IMR-90 (cell line): ENCODE measurements at regions not wholly inside any gene's neighbourhood (a gene's known extent, or its start where the extent isn't known, plus 50 kb on each side); places are given as distances from the start of the nearest gene placed in this dataset.
A peak's percentile ranks its signal among the peaks of the same experiment; 100 is the strongest.

Experiments used
- ATAC-seq: fragments of 200-7000 bp; cut with Tn5 transposase; 2 replicates; pipeline ENCODE4 v1.9.1; 2020; ENCODE audit warnings: low read depth, mild to moderate bottlenecking, moderate library complexity
- BruUV-seq: library from RNA; stranded (reverse); fragments of 400-500 nt; replicated peaks from 2 replicates; lab custom pipeline; 2021; lab: Mats Ljungman, UMichigan
- CTCF ChIA-PET: fragments of 300-600 bp; formaldehyde crosslinking; extraction: SDS; loops from one replicate; lab custom pipeline; 2021; ENCODE audit warnings: antibody characterized with exemption; lab: Yijun Ruan, JAX
- POLR2A ChIA-PET: fragments of 300-600 bp; sonication (Branson Sonifier 250); formaldehyde crosslinking; loops from one replicate; lab custom pipeline; 2022; ENCODE audit warnings: antibody characterized with exemption; ENCODE audit not compliant: unreplicated experiment; lab: Charles Lee
- DNase-seq: peaks from one replicate; pipeline ENCODE4 v3.0.0; 2013
- H2AFZ ChIP-seq: replicated peaks from 2 replicates; pipeline ENCODE3; 2013; ENCODE audit warnings: low read length, mild to moderate bottlenecking; ENCODE audit not compliant: poor library complexity
- H2AK5ac ChIP-seq: 2 replicates; pipeline ENCODE4 v1.6.1; 2013; ENCODE audit warnings: low read depth, low read length, inconsistent platforms
- H2AK9ac ChIP-seq: replicated peaks from 2 replicates; pipeline ENCODE3; 2013; ENCODE audit warnings: mild to moderate bottlenecking, low read depth, low read length, moderate library complexity; ENCODE audit not compliant: poor library complexity
- H2BK120ac ChIP-seq: 2 replicates; pipeline ENCODE4 v1.6.1; 2013; ENCODE audit warnings: low read depth, low read length, inconsistent platforms
- H2BK15ac ChIP-seq: 3 replicates; pipeline ENCODE4 v1.6.1; 2013; ENCODE audit warnings: low read depth, low read length, inconsistent platforms
- H2BK20ac ChIP-seq: 2 replicates; pipeline ENCODE4 v1.6.1; 2013; ENCODE audit warnings: low read depth, mild to moderate bottlenecking, inconsistent platforms, low read length, moderate library complexity
- H2BK5ac ChIP-seq: 2 replicates; pipeline ENCODE4 v1.6.1; 2013; ENCODE audit warnings: mild to moderate bottlenecking, low read depth, low read length, inconsistent platforms; ENCODE audit not compliant: poor library complexity, severe bottlenecking
- H3K14ac ChIP-seq: replicated peaks from 2 replicates; pipeline ENCODE4 v1.6.1; 2013; ENCODE audit warnings: low read depth, low read length, inconsistent platforms
- H3K18ac ChIP-seq: 2 replicates; pipeline ENCODE4 v1.6.1; 2013; ENCODE audit warnings: low read depth, low read length, control low read depth
- H3K23ac ChIP-seq: 2 replicates; pipeline ENCODE4 v1.6.1; 2013; ENCODE audit warnings: low read depth, low read length, inconsistent platforms
- H3K27ac ChIP-seq: 2 replicates; pipeline ENCODE4 v1.5.1; 2013; ENCODE audit warnings: mild to moderate bottlenecking, control low read depth, low read length; ENCODE audit not compliant: insufficient read depth
- H3K27me3 ChIP-seq: 2 replicates; pipeline ENCODE4 v1.6.1; 2013; ENCODE audit warnings: low read length; ENCODE audit not compliant: control insufficient read depth, insufficient read depth
- H3K36me3 ChIP-seq: 2 replicates; pipeline ENCODE4 v1.6.1; 2013; ENCODE audit warnings: low read length, mixed read lengths; ENCODE audit not compliant: control insufficient read depth, insufficient read depth
- H3K4ac ChIP-seq: 2 replicates; pipeline ENCODE4 v1.6.1; 2013; ENCODE audit warnings: low read depth, low read length, inconsistent platforms
- H3K4me1 ChIP-seq: 2 replicates; pipeline ENCODE4 v1.6.1; 2013; ENCODE audit warnings: low read length, mixed read lengths; ENCODE audit not compliant: control insufficient read depth, insufficient read depth
- H3K4me2 ChIP-seq: 2 replicates; pipeline ENCODE4 v1.6.1; 2013; ENCODE audit warnings: low read depth, mild to moderate bottlenecking, control low read depth, low read length, moderate library complexity
- H3K4me3 ChIP-seq: 2 replicates; pipeline ENCODE4 v1.5.1; 2013; ENCODE audit warnings: low read depth, mild to moderate bottlenecking, control low read depth, low read length, moderate library complexity; ENCODE audit not compliant: insufficient read depth
- H3K56ac ChIP-seq: 2 replicates; pipeline ENCODE4 v1.6.1; 2013; ENCODE audit warnings: low read length, inconsistent platforms; ENCODE audit not compliant: insufficient read depth; ENCODE audit errors: extremely low read depth
- H3K79me1 ChIP-seq, 2 experiments: 2 replicates each; pipeline ENCODE4 v1.6.1; 2013; ENCODE audit warnings: low read length in 2 of 2, inconsistent platforms in 1 of 2, low read depth in 1 of 2
- H3K9ac ChIP-seq: 2 replicates; pipeline ENCODE4 v1.6.1; 2013; ENCODE audit warnings: low read depth, low read length, control low read depth
- H3K9me1 ChIP-seq: 2 replicates; pipeline ENCODE4 v1.6.1; 2013; ENCODE audit warnings: low read length, inconsistent platforms; ENCODE audit not compliant: insufficient read depth
- H3K9me3 ChIP-seq: 2 replicates; pipeline ENCODE4 v1.6.1; 2013; ENCODE audit warnings: low read length; ENCODE audit not compliant: control insufficient read depth, insufficient read depth
- H4K20me1 ChIP-seq: 2 replicates; pipeline ENCODE4 v1.6.1; 2013; ENCODE audit warnings: low read length, inconsistent platforms; ENCODE audit not compliant: insufficient read depth
- H4K5ac ChIP-seq: 2 replicates; pipeline ENCODE4 v1.6.1; 2013; ENCODE audit warnings: mild to moderate bottlenecking, low read depth, low read length, control low read depth
- H4K8ac ChIP-seq, 2 experiments: 2 replicates each; pipeline ENCODE4 v1.6.1; 2013; ENCODE audit warnings: low read depth in 2 of 2, low read length in 2 of 2, control low read depth in 1 of 2, inconsistent platforms in 1 of 2
- H4K91ac ChIP-seq: 2 replicates; pipeline ENCODE4 v1.6.1; 2013; ENCODE audit warnings: low read depth, low read length, inconsistent platforms; ENCODE audit not compliant: insufficient read depth
- WGBS, 2 experiments: methylation state at CpG; one replicate each; pipeline versions ENCODE4 v1.1.5 to v1.1.7; 2013; ENCODE audit warnings: missing lambda C conversion rate in 2 of 2; ENCODE audit not compliant: insufficient read length in 1 of 2; ENCODE audit errors: extremely low coverage in 2 of 2; 5-methylcytosine and 5-hydroxymethylcytosine counted together
- dilution Hi-C: fragments of 300-500 bp; cut with HindIII; formaldehyde crosslinking; loops from one replicate; pipeline ENCODE4 v1.14.3; 2018; ENCODE audit warnings: low sequenced_read_pairs; ENCODE audit not compliant: unreplicated experiment
- in situ Hi-C: fragments of 300-500 bp; cut with MboI; formaldehyde crosslinking; loops from 3 replicates; pipeline ENCODE4 v1.14.3; 2019; ENCODE audit warnings: low sequenced_read_pairs, inconsistent platforms, mixed read lengths
- intact Hi-C: fragments of 100-400 bp; cut with micrococcal nuclease; formaldehyde crosslinking; loops from 2 replicates; pipeline ENCODE4 v1.10.0; 2022
- TF ChIP-seq, protein P1 (sequence below): fragments of 150-350 bp; IDR thresholded peaks from 2 replicates; pipeline ENCODE4 v1.6.1; 2017; ENCODE audit warnings: mild to moderate bottlenecking, antibody characterized with exemption, low read length, low read depth

DNA sequence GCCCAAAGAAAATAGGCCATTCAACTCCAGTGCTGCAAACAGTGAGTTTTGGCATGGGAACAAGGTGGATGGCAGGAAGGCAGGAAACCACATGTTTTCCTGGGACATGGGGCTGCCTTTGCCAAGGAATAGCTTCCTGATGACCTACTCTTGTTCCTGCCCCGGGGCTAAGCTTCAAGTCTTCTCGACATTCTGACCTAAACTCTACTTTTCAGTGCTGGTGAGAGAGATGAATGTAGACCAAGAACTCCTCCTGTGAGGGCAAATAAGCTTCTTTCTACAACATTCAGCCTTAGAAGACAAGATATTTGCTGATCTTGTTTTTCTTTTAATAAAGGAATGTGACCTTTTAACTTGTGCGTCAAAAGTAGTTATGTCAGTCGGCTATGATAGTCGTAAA, 199.0 kb downstream of the GPR37 start:
- Histone ChIP-seq H3K9me1 (no peaks in the 10 kb centered on the region), H4K5ac (no peak overlapping the region), H2BK20ac (no peak overlapping the region), H3K14ac (no peak overlapping the region), H4K8ac (no peak overlapping the region), H4K91ac (no peak overlapping the region), H2BK5ac (no peak overlapping the region), H2BK120ac (no peak overlapping the region), H2BK15ac (no peak overlapping the region), H2AFZ (no peak overlapping the region), H3K9me3 (no peaks in the 10 kb centered on the region), H2AK5ac (no peak overlapping the region), H3K4me1 (no peaks in the 10 kb centered on the region), H2AK9ac (no peak overlapping the region), H3K18ac (no peak overlapping the region), H3K23ac (no peak overlapping the region), H3K4ac (no peak overlapping the region), H3K9ac (no peak overlapping the region), H3K27me3 (no peaks in the 10 kb centered on the region), H3K4me3 (no peak overlapping the region), H3K27ac (no peak overlapping the region), H4K20me1 (no peaks in the 10 kb centered on the region), H3K79me1 (no peaks in the 10 kb centered on the region), H3K36me3 (no peaks in the 10 kb centered on the region), H3K4me2 (no peak overlapping the region), H3K56ac (no peak overlapping the region)
- no CpG with 5 or more reads among the region's 5 CpGs for WGBS, 2 experiments
- TF ChIP-seq, protein P1, sequence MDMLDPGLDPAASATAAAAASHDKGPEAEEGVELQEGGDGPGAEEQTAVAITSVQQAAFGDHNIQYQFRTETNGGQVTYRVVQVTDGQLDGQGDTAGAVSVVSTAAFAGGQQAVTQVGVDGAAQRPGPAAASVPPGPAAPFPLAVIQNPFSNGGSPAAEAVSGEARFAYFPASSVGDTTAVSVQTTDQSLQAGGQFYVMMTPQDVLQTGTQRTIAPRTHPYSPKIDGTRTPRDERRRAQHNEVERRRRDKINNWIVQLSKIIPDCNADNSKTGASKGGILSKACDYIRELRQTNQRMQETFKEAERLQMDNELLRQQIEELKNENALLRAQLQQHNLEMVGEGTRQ, result no peak
- peak; percentile 45 for DNase-seq
- no TSS peak for BruUV-seq
- in situ Hi-C loops, result no loop called here
- no peak for ATAC-seq
- ChIA-PET POLR2A (no interaction called here), CTCF (no interaction called here)
- intact Hi-C loops, result no loop called here
- dilution Hi-C loops, result no loop called here
